NCI-H524 (cell line): ENCODE measurements at regions not wholly inside any gene's neighbourhood (a gene's known extent, or its start where the extent isn't known, plus 50 kb on each side); places are given as distances from the start of the nearest gene placed in this dataset.
"Not testable (repeated sequence)": the region's sequence is repeated elsewhere in the genome, so short reads cannot be mapped to it uniquely, and the experiment has no call there.

Source experiments
- DNase-seq, 2 experiments: peaks; one replicate each; lab custom pipeline; 2025; lab: John Stamatoyannopoulos, UW

- no peak for DNase-seq
These were observed 258.4 kb downstream of the SPRY2 start for GRCh38 chr13:80082396-80083080.

GRCh38 chr13:80074811-80075210 lies 266.1 kb downstream of the SPRY2 start:
- DNase-seq = no peak

DNA sequence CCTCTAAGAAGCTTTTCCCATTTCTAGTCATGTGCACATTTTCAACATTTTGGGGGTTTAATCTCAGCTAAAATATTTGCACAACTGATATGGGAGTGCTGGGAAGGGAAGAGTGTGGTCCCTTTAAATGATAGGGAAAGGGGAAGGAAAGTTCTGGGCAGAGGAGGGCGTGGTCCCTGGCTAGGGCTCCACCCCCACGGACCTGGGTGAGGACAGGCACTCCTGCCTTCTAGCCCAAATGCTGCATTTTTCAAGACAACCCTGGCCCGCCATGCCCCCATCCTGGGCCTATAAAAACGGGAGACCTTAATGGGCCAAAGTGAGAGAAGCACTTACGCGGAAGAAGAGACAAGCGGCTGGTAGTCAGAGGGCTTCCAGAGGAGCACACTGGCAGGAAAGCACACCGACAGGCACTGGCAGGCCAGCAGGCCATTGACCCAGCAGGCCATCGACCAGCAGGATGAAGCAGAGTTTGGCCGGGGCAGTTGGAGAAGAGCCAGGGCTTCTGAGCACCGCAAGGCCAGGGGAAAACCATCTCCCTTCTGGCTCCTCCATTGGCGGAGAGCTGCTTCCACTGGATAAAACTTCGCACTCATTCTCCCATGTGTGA lies 266.7 kb downstream of the SPRY2 start:
- DNase-seq = no peak

DNA sequence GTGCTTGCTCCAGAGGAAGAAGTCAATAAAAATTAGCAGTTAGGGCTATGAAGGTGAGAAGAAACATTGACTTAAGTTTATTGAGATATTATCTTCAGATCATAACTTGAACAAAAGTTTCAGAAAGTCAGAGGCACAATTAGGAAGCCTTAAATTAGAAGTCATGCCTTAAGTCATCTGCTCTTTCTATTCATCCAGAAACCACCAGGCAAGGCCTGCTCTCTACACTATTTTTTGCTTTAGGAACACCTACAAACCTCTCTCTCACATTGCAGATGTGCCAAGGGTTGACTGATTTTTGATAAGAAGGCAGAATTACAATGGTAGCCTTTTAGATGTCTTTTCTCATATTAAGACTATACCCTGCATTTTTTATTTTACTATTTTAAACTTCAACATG lies 268.7 kb downstream of the SPRY2 start:
- no peak for DNase-seq

GRCh38 chr13:80070024-80070703 lies 270.8 kb downstream of the SPRY2 start:
- no peak for DNase-seq

- no peak for DNase-seq
These were observed 271.6 kb downstream of the SPRY2 start for GRCh38 chr13:80069374-80069773.

GRCh38 chr13:80065996-80066395 lies 274.9 kb downstream of the SPRY2 start:
- no peak for DNase-seq

DNA sequence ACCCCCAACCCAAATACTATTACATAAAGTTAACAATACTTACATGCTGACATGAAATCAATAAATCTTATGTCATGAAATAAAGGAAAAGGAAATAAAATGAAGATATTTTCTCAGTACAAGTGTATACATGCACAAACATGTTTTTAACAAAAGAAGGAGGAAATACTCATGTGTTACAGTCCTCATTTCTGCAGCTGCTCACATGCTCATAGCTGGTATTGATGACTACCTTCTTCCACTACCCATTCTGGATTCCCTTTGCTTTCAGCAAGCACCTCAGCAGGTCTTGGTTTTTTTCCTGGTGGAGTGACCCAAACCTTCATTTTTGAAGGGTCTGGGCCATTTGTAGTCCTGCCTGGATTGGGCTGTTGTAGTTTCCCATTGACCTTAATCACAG lies 278.5 kb downstream of the SPRY2 start:
- DNase-seq = not testable (repeated sequence)

- DNase-seq = no peak
These were observed 281.1 kb downstream of the SPRY2 start for GRCh38 chr13:80059789-80060188.

DNA sequence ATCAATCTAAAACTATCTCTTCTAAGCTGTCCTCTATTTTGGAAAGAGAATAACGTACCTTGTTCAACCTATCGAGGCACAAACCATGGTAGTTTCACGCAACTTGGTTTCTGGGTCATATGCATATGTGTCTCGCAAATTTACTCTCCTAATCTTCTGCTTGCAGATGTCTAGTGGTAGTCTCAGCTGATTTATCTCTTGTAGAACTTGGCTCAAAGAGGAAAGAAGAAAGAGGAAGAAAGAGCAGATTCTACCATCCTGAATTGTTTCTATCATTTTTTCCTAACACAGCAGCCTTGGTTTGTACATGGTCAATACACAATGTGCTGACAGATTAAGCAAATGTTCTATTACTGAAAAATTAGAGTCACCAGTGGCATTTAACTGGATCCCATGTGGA lies 282.3 kb downstream of the SPRY2 start:
- DNase-seq = no peak

DNA sequence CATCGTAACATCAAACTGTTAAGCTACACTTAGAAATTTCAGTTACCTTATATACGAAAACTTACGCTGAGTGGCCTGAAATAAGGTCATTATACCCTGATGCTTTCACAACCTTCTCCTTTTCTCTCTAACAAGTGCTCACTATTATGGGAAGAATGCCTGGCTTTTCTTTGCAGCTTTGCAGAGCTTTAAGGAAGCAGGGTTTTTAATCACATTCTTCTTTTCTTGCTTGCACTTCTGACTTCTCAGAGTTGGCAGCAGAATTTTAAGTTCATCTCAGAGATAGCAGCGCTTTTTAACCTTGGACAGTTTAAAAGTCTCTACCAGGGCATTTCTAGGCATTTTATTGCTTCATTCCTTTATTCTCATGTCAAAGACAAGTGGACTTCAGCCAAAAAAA lies 285.1 kb downstream of the SPRY2 start:
- DNase-seq = no peak

DNA sequence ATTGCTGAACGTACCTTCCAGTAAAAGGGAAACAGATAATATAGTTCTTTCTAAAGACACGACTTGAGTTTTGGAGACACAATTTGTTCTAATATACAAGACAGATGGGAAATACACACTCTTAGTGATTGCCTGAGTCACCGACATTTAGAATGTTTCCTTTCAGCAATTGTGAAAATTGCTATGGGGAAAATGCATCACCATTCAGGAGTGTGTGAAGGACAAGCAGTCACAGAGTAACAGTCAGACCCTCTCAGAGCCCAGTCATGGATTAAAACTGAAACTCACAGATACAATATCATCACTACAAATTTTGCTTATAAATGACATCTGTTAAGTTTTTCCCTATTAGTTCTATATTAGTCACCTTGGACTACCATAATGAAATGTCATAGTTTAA lies 286.1 kb downstream of the SPRY2 start:
- no peak for DNase-seq

DNA sequence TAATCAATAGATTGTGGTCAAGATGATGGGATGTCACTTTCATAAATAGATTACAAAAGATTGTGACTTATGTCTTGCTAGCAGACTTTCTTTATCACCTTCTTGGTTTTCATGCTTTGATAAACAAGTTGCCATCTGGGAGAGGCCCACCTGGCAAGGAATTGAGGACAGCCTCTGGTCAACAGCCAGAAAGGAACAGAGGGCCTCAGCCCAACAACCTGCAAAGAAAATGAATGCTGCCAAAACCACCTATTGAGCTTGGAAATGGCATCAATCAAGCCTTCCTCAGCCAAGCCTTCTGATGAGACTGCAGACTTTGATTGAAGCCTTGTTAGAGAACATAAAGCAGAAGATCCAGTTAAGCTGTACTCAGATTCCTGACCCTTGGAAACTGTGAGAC lies 288.6 kb downstream of the SPRY2 start:
- no peak for DNase-seq

- no peak for DNase-seq
These were observed 290.7 kb downstream of the SPRY2 start for GRCh38 chr13:80050252-80050651.

GRCh38 chr13:80048802-80049201 lies 292.1 kb downstream of the SPRY2 start:
- peak; percentile 18 to 69 for DNase-seq

- no peak for DNase-seq
These were observed 292.9 kb downstream of the SPRY2 start for GRCh38 chr13:80048030-80048429.

GRCh38 chr13:80047406-80047805 lies 293.5 kb downstream of the SPRY2 start:
- DNase-seq = no peak

- no peak for DNase-seq
These were observed 300.0 kb downstream of the SPRY2 start for GRCh38 chr13:80040981-80041317.

- peak in 1 of 2 experiments; percentile 66 for DNase-seq
These were observed 300.5 kb downstream of the SPRY2 start for GRCh38 chr13:80040196-80040980.

GRCh38 chr13:80039000-80039399 lies 301.9 kb downstream of the SPRY2 start:
- DNase-seq = no peak

- no peak for DNase-seq
These were observed 302.6 kb downstream of the SPRY2 start for GRCh38 chr13:80038371-80038770.

- no peak for DNase-seq
These were observed 303.4 kb downstream of the SPRY2 start for GRCh38 chr13:80037505-80037888.
